ENCODE measurements at regions not wholly inside any gene's neighbourhood (a gene's known extent, or its start where the extent isn't known, plus 50 kb on each side); places are given as distances from the start of the nearest gene placed in this dataset.
"Not testable (repeated sequence)": the region's sequence is repeated elsewhere in the genome, so short reads cannot be mapped to it uniquely, and the experiment has no call there.

DNA sequence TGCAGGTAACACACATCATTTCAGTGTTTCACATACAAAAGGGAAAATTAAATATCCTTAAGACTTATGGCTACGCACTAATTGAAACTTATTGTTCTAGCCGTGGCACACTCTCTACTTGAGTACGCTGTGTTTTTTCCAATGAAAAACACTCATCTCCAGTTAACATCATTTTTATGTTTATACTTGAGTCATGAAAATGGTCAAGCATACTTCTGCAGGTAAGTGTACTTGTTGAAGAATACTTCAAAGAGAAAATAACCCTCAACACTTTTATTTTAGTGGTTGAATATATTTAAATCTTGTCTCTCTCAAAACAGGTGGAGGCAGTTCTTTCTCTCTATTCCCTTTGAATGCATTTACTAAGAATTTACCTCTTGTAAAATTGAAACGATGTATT lies 538.7 kb upstream of the PCDH7 start:
- Histone ChIP-seq H3K4me1 (ENCODE audit: insufficient read depth, low read length) (no peaks in the 10 kb centered on the region), H3K4me3 (ENCODE audit: low read length in 2 of 2) (no peak overlapping the region), H3K36me3 (ENCODE audit: insufficient read depth, low read length) (no peaks in the 10 kb centered on the region), H3K27ac (ENCODE audit: low read depth, low read length) (no peak overlapping the region), H3K9me3 (ENCODE audit: control insufficient read depth in 1 of 2, low read length in 2 of 2) (no peaks in the 10 kb centered on the region), H3K27me3 (ENCODE audit: insufficient read depth, low read length) (no peaks in the 10 kb centered on the region)
- no peaks in the 10 kb centered on the region for H3K4me1 Mint-ChIP-seq
- CTCF ChIA-PET (ENCODE audit: partially characterized antibody), result no interaction called here
- H3K36me3 Mint-ChIP-seq, result no peaks in the 10 kb centered on the region
- DNase-seq, result no peak
- no peaks in the 10 kb centered on the region for H3K27me3 Mint-ChIP-seq
- POLR2A ChIA-PET (ENCODE audit: partially characterized antibody), result no interaction called here
- intact Hi-C loops (cut with micrococcal nuclease), result no loop called here
- no peak overlapping the region for H3K27ac Mint-ChIP-seq
- no peak overlapping the region for H3K4me3 Mint-ChIP-seq
- peaks cover 0 to 19% (median 10%) of the 10 kb centered on the region in 8 donors for H3K9me3 Mint-ChIP-seq

DNA sequence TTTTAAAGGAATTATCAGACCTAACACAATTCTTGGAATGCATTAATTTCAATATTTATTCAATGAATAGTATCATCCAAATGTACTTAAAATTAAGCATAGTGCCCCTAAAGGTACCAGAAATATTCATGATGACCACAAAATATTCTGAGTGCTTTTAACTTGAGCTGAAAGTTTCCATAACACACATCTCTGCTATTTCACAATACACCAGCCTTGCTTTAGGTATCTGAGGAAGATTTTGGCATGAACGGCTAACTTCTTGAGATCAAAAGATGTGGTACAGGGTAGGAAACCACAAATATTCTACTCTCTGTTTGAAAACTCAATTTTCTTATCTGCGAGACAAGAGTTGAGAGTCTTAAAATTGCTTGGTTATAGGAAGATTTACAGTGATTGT lies 538.3 kb upstream of the PCDH7 start:
- no peaks in the 10 kb centered on the region for H3K4me1 Mint-ChIP-seq
- H3K9me3 Mint-ChIP-seq, result peaks cover 0 to 19% (median 10%) of the 10 kb centered on the region in 8 donors
- intact Hi-C loops (cut with micrococcal nuclease), result no loop called here
- H3K27me3 Mint-ChIP-seq, result no peaks in the 10 kb centered on the region
- POLR2A ChIA-PET (ENCODE audit: partially characterized antibody), result no interaction called here
- no peak overlapping the region for H3K27ac Mint-ChIP-seq
- Histone ChIP-seq H3K36me3 (ENCODE audit: insufficient read depth, low read length) (no peaks in the 10 kb centered on the region), H3K4me1 (ENCODE audit: insufficient read depth, low read length) (no peaks in the 10 kb centered on the region), H3K4me3 (ENCODE audit: low read length in 2 of 2) (no peak overlapping the region), H3K27me3 (ENCODE audit: insufficient read depth, low read length) (no peaks in the 10 kb centered on the region), H3K9me3 (ENCODE audit: control insufficient read depth in 1 of 2, low read length in 2 of 2) (no peaks in the 10 kb centered on the region), H3K27ac (ENCODE audit: low read depth, low read length) (no peak overlapping the region)
- no peak overlapping the region for H3K4me3 Mint-ChIP-seq
- no peaks in the 10 kb centered on the region for H3K36me3 Mint-ChIP-seq
- CTCF ChIA-PET (ENCODE audit: partially characterized antibody), result no interaction called here
- DNase-seq, result no peak

DNA sequence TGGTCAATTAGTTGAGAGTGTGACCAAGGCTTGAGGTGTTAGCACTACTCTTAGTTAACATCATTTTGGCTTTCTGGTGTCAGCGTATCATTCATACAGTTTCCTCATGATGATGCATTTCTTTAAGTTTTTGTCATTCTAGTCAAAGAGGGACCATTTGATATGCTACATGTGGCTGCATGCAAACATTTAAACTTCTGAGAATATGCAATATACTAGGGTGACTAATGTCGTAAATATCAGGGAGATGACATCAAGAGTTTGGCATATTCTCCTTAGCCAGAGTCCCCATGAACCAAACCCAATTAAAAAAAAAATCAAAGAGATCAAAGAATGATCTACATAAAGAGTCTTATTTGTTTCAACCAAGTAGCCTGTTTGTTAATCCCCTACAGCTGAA lies 537.4 kb upstream of the PCDH7 start:
- CTCF ChIA-PET (ENCODE audit: partially characterized antibody), result no interaction called here
- Mint-ChIP-seq H3K36me3 (no peaks in the 10 kb centered on the region), H3K4me3 (no peak overlapping the region), H3K27me3 (no peaks in the 10 kb centered on the region), H3K9me3 (peaks cover 0 to 19% (median 10%) of the 10 kb centered on the region in 8 donors), H3K27ac (no peak overlapping the region), H3K4me1 (no peaks in the 10 kb centered on the region)
- POLR2A ChIA-PET (ENCODE audit: partially characterized antibody), result no interaction called here
- intact Hi-C loops (cut with micrococcal nuclease), result no loop called here
- H3K36me3 ChIP-seq (ENCODE audit: insufficient read depth, low read length), result no peaks in the 10 kb centered on the region
- H3K4me3 ChIP-seq (ENCODE audit: low read length in 2 of 2), result no peak overlapping the region
- no peaks in the 10 kb centered on the region for H3K4me1 ChIP-seq (ENCODE audit: insufficient read depth, low read length)
- no peak for DNase-seq
- no peak overlapping the region for H3K27ac ChIP-seq (ENCODE audit: low read depth, low read length)
- no peaks in the 10 kb centered on the region for H3K9me3 ChIP-seq (ENCODE audit: control insufficient read depth in 1 of 2, low read length in 2 of 2)
- no peaks in the 10 kb centered on the region for H3K27me3 ChIP-seq (ENCODE audit: insufficient read depth, low read length)

DNA sequence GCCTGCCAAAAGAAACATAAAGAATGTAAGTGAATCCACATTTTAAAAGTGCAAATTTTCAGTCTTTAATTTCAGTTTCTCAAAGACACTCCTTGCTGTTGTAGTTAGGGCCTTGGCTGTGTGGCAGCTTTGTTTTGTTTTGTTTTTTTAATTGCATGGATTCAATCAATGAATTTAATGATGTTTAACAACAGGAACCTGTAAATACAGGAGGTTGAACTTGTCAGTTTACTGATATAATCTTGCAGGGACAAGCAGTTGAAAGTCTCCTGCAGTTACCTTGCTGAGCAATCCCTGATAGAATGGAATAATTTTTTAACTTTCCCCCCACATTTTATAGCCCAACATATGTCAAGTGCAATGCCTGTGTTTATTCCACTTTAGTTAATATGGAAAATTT lies 528.3 kb upstream of the PCDH7 start:
- H3K9me3 Mint-ChIP-seq, result peaks cover 0 to 24% (median 7%) of the 10 kb centered on the region in 8 donors
- no peaks in the 10 kb centered on the region for H3K36me3 Mint-ChIP-seq
- Histone ChIP-seq H3K27ac (ENCODE audit: low read depth, low read length) (no peak overlapping the region), H3K36me3 (ENCODE audit: insufficient read depth, low read length) (no peaks in the 10 kb centered on the region), H3K4me1 (ENCODE audit: insufficient read depth, low read length) (no peaks in the 10 kb centered on the region), H3K4me3 (ENCODE audit: low read length in 2 of 2) (no peak overlapping the region), H3K9me3 (ENCODE audit: control insufficient read depth in 1 of 2, low read length in 2 of 2) (peaks cover 0 to 5% of the 10 kb centered on the region in 2 donors), H3K27me3 (ENCODE audit: insufficient read depth, low read length) (no peaks in the 10 kb centered on the region)
- ChIA-PET CTCF (ENCODE audit: partially characterized antibody) (no interaction called here), POLR2A (ENCODE audit: partially characterized antibody) (no interaction called here)
- no peak for DNase-seq
- no peaks in the 10 kb centered on the region for H3K4me1 Mint-ChIP-seq
- H3K4me3 Mint-ChIP-seq, result no peak overlapping the region
- intact Hi-C loops (cut with micrococcal nuclease), result no loop called here
- H3K27ac Mint-ChIP-seq, result no peak overlapping the region
- no peaks in the 10 kb centered on the region for H3K27me3 Mint-ChIP-seq

DNA sequence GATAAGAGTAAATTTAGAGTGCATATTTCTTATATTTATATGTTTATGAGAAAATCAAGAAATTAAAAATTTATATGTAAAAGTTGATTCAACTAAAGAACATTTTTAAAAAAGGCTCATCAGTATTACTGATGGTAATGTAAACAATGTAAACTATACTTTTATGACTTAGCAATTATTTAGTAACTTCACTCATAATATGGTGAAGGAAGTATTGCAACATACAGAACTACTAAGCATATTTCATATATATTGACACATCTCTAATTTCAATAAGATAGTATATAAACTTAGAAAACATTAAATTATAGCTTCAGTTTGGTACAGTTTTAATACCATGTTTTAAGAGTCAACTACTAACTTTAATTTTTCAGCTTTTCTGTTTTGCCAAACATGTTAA lies 512.8 kb upstream of the PCDH7 start:
- H3K27me3 Mint-ChIP-seq, result no peaks in the 10 kb centered on the region
- no peaks in the 10 kb centered on the region for H3K36me3 ChIP-seq (ENCODE audit: insufficient read depth, low read length)
- H3K4me3 Mint-ChIP-seq, result no peak overlapping the region
- H3K9me3 ChIP-seq (ENCODE audit: control insufficient read depth in 1 of 2, low read length in 2 of 2), result no peaks in the 10 kb centered on the region
- ChIA-PET CTCF (ENCODE audit: partially characterized antibody) (no interaction called here), POLR2A (ENCODE audit: partially characterized antibody) (no interaction called here)
- H3K27ac ChIP-seq (ENCODE audit: low read depth, low read length), result no peak overlapping the region
- intact Hi-C loops (cut with micrococcal nuclease), result no loop called here
- no peak overlapping the region for H3K4me3 ChIP-seq (ENCODE audit: low read length in 2 of 2)
- H3K36me3 Mint-ChIP-seq, result no peaks in the 10 kb centered on the region
- no peaks in the 10 kb centered on the region for H3K4me1 ChIP-seq (ENCODE audit: insufficient read depth, low read length)
- H3K4me1 Mint-ChIP-seq, result no peaks in the 10 kb centered on the region
- DNase-seq, result no peak
- no peaks in the 10 kb centered on the region for H3K27me3 ChIP-seq (ENCODE audit: insufficient read depth, low read length)
- peaks cover 0 to 23% (median 9%) of the 10 kb centered on the region in 8 donors for H3K9me3 Mint-ChIP-seq
- H3K27ac Mint-ChIP-seq, result no peak overlapping the region

DNA sequence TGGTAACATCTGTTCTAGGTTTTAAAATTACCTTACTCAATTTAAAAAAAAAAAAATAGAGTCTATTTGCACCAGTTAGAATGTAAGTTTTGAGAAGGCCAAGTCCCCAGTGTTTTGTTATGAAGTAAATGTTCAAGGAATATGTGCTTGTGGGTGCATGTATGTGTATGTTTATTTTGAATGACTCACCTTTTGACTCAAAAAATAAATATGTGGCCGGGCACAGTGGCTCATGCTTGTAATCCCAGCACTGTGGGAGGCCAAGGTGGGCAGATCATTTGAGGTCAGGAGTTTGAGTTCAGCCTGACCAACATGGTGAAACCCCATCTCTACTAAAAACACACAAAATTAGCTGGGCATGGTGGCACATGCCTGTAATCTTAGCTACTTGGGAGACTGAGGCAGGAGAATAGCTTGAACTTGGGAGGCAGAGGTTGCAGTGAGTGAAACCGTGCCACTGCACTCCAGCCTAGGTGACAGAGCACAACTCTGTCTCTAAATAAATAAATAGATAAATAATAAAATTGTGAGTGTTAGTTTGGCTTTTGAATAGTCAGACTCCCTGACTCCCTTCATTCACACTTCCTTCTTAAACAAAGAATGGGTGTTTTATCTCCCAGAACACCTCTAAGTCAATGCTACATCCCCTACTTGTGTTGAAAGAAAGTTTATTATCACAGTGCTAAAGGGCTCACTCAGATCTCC lies 511.3 kb upstream of the PCDH7 start:
- no peak overlapping the region for H3K4me3 ChIP-seq (ENCODE audit: low read length in 2 of 2)
- H3K36me3 Mint-ChIP-seq, result no peaks in the 10 kb centered on the region
- H3K36me3 ChIP-seq (ENCODE audit: insufficient read depth, low read length), result no peaks in the 10 kb centered on the region
- H3K27ac Mint-ChIP-seq, result no peak overlapping the region
- no peak overlapping the region for H3K4me3 Mint-ChIP-seq
- no peak for DNase-seq
- ChIA-PET CTCF (ENCODE audit: partially characterized antibody) (no interaction called here), POLR2A (ENCODE audit: partially characterized antibody) (no interaction called here)
- H3K9me3 Mint-ChIP-seq, result peaks cover 0 to 24% (median 10%) of the 10 kb centered on the region in 8 donors
- H3K27ac ChIP-seq (ENCODE audit: low read depth, low read length), result no peak overlapping the region
- no peaks in the 10 kb centered on the region for H3K4me1 ChIP-seq (ENCODE audit: insufficient read depth, low read length)
- no peaks in the 10 kb centered on the region for H3K4me1 Mint-ChIP-seq
- intact Hi-C loops (cut with micrococcal nuclease), result no loop called here
- no peaks in the 10 kb centered on the region for H3K9me3 ChIP-seq (ENCODE audit: control insufficient read depth in 1 of 2, low read length in 2 of 2)
- H3K27me3 Mint-ChIP-seq, result no peaks in the 10 kb centered on the region
- H3K27me3 ChIP-seq (ENCODE audit: insufficient read depth, low read length), result no peaks in the 10 kb centered on the region

DNA sequence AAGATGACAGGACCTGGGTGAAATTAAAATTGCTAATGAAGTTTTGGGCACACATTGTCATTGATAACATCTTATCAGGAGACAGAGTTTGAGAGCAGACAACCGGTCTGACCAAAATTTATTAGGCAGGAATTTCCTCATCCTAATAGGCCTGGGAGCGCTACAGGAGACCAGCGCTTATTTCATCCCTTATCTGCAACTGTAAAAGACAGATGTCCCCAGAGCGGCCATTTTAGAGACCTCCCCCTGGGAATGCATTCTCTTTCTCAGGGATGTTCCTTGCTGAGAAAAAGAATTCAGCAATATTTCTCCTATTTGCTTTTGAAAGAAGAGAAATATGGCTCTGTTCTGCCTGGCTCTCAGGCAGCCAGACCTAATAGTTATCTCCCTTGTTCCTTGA lies 504.2 kb upstream of the PCDH7 start:
- peaks cover 5 to 46% (median 23%) of the 10 kb centered on the region in 8 donors for H3K9me3 Mint-ChIP-seq
- H3K4me3 ChIP-seq (ENCODE audit: low read length in 2 of 2); H3K9me3 ChIP-seq (ENCODE audit: control insufficient read depth in 1 of 2, low read length in 2 of 2); H3K36me3 Mint-ChIP-seq; intact Hi-C loops (cut with micrococcal nuclease); CTCF ChIA-PET (ENCODE audit: partially characterized antibody); H3K27ac ChIP-seq (ENCODE audit: low read depth, low read length); H3K27me3 Mint-ChIP-seq; H3K4me1 ChIP-seq (ENCODE audit: insufficient read depth, low read length); H3K36me3 ChIP-seq (ENCODE audit: insufficient read depth, low read length); H3K4me1 Mint-ChIP-seq; H3K4me3 Mint-ChIP-seq; POLR2A ChIA-PET (ENCODE audit: partially characterized antibody); H3K27me3 ChIP-seq (ENCODE audit: insufficient read depth, low read length); DNase-seq; H3K27ac Mint-ChIP-seq: not testable (repeated sequence)

DNA sequence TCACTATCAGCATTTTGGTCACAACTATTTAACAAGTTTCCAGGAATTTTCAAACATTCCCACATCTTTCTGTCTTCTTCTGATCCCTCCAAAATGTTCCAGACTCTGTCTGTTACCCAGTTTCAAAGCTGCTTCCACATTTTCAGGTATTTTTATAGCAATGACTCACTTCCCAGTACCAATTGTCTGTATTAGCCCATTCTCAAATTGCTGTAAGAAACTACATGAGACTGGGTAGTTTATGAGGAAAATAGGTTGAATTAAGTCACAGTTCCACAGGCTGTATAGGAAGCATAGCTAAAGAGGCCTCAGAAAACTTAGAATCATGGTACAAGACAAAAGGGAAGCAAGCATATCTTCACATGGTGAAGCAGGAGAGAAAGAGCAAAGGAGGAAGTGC lies 475.0 kb upstream of the PCDH7 start:
- peaks cover 6 to 39% (median 21%) of the 10 kb centered on the region in 8 donors for H3K9me3 Mint-ChIP-seq
- no peaks in the 10 kb centered on the region for H3K36me3 Mint-ChIP-seq
- peaks cover 0 to 7% of the 10 kb centered on the region in 2 donors for H3K9me3 ChIP-seq (ENCODE audit: control insufficient read depth in 1 of 2, low read length in 2 of 2)
- CTCF ChIA-PET (ENCODE audit: partially characterized antibody), result no interaction called here
- POLR2A ChIA-PET (ENCODE audit: partially characterized antibody), result no interaction called here
- H3K4me1 ChIP-seq (ENCODE audit: insufficient read depth, low read length), result no peaks in the 10 kb centered on the region
- no peak overlapping the region for H3K27ac ChIP-seq (ENCODE audit: low read depth, low read length)
- H3K4me3 Mint-ChIP-seq, result no peak overlapping the region
- H3K4me1 Mint-ChIP-seq, result no peaks in the 10 kb centered on the region
- no peaks in the 10 kb centered on the region for H3K27me3 ChIP-seq (ENCODE audit: insufficient read depth, low read length)
- no peak for DNase-seq
- no peaks in the 10 kb centered on the region for H3K27me3 Mint-ChIP-seq
- no peak overlapping the region for H3K4me3 ChIP-seq (ENCODE audit: low read length in 2 of 2)
- H3K36me3 ChIP-seq (ENCODE audit: insufficient read depth, low read length), result no peaks in the 10 kb centered on the region
- no peak overlapping the region for H3K27ac Mint-ChIP-seq
- intact Hi-C loops (cut with micrococcal nuclease), result no loop called here

Measured in CD4-positive, alpha-beta memory T cell (primary cell).